Mesenchymal stem cell (in vitro differentiated cells and primary cell): ENCODE measurements at regions not wholly inside any gene's neighbourhood (a gene's known extent, or its start where the extent isn't known, plus 50 kb on each side); places are given as distances from the start of the nearest gene placed in this dataset.

Source experiments
- DNase-seq: peaks from one replicate; pipeline ENCODE4 v3.0.0-alpha.2; 2013
- H2AFZ ChIP-seq: one replicate; pipeline ENCODE4 v1.6.1; 2013; ENCODE audit warnings: low read depth, mild to moderate bottlenecking, control low read depth, inconsistent platforms, low read length, moderate library complexity
- H2AK5ac ChIP-seq: 2 replicates; pipeline ENCODE4 v1.6.1; 2013; ENCODE audit warnings: low read length, moderate library complexity, mild to moderate bottlenecking, inconsistent platforms; ENCODE audit not compliant: severe bottlenecking
- H2BK120ac ChIP-seq: one replicate; pipeline ENCODE4 v1.6.1; 2013; ENCODE audit warnings: low read depth, mild to moderate bottlenecking, inconsistent platforms, low read length, moderate library complexity
- H2BK12ac ChIP-seq, 2 experiments: one replicate each; pipeline ENCODE4 v1.6.1; 2013; ENCODE audit warnings: inconsistent platforms in 2 of 2, low read length in 2 of 2, mild to moderate bottlenecking in 2 of 2, moderate library complexity in 2 of 2, control low read depth in 1 of 2
- H2BK15ac ChIP-seq: one replicate; pipeline ENCODE4 v1.6.1; 2013; ENCODE audit warnings: mild to moderate bottlenecking, low read depth, inconsistent platforms; ENCODE audit not compliant: poor library complexity, severe bottlenecking
- H2BK5ac ChIP-seq: 2 replicates; pipeline ENCODE4 v1.6.1; 2013; ENCODE audit warnings: low read depth, mild to moderate bottlenecking, low read length, control low read depth, inconsistent platforms; ENCODE audit not compliant: poor library complexity, severe bottlenecking
- H3K14ac ChIP-seq, 2 experiments: one replicate each; pipeline ENCODE4 v1.6.1; 2013; ENCODE audit warnings: inconsistent platforms in 2 of 2, low read length in 2 of 2, control low read depth in 1 of 2, mild to moderate bottlenecking in 1 of 2, moderate library complexity in 1 of 2
- H3K18ac ChIP-seq, 2 experiments: one replicate each; pipeline ENCODE4 v1.6.1; 2013; ENCODE audit warnings: inconsistent platforms in 2 of 2, low read length in 2 of 2, control low read depth in 1 of 2, low read depth in 1 of 2, mild to moderate bottlenecking in 1 of 2
- H3K23ac ChIP-seq, 2 experiments: one replicate each; pipeline ENCODE4 v1.6.1; 2013; ENCODE audit warnings: inconsistent platforms in 2 of 2, low read length in 2 of 2, mild to moderate bottlenecking in 2 of 2, moderate library complexity in 2 of 2, control low read depth in 1 of 2
- H3K27ac ChIP-seq: 2 replicates; pipeline ENCODE4 v1.5.1; 2013; ENCODE audit warnings: mild to moderate bottlenecking, moderate library complexity, low read length, control low read depth, inconsistent platforms; ENCODE audit not compliant: poor library complexity, severe bottlenecking
- H3K27me3 ChIP-seq, 2 experiments: 2 replicates each; pipeline versions ENCODE4 v1.6.1 to v1.7.0; 2013; ENCODE audit warnings: low read length in 2 of 2, mild to moderate bottlenecking in 2 of 2, moderate library complexity in 2 of 2, control low read depth in 1 of 2, inconsistent platforms in 1 of 2; ENCODE audit not compliant: control insufficient read depth in 1 of 2, insufficient read depth in 1 of 2
- H3K36me3 ChIP-seq, 2 experiments: 2 replicates each; pipeline versions ENCODE4 v1.6.1 to v1.7.0; 2013; ENCODE audit warnings: low read length in 2 of 2, control low read depth in 1 of 2, inconsistent platforms in 1 of 2, low read depth in 1 of 2, mild to moderate bottlenecking in 1 of 2; ENCODE audit not compliant: insufficient read depth in 2 of 2, control insufficient read depth in 1 of 2
- H3K4ac ChIP-seq, 2 experiments: one replicate each; pipeline ENCODE4 v1.6.1; 2013; ENCODE audit warnings: inconsistent platforms in 2 of 2, low read length in 2 of 2, mild to moderate bottlenecking in 2 of 2, moderate library complexity in 2 of 2, control low read depth in 1 of 2, low read depth in 1 of 2
- H3K4me1 ChIP-seq: 2 replicates; pipeline ENCODE4 v1.6.1; 2013; ENCODE audit warnings: low read depth, low read length, control low read depth; ENCODE audit not compliant: control insufficient read depth, insufficient read depth
- H3K4me2 ChIP-seq: 2 replicates; pipeline ENCODE4 v1.6.1; 2013; ENCODE audit warnings: low read length, mild to moderate bottlenecking, inconsistent platforms; ENCODE audit not compliant: poor library complexity, severe bottlenecking
- H3K4me3 ChIP-seq, 2 experiments: 2 replicates each; pipeline versions ENCODE4 v1.5.1 to v1.7.0; 2013; ENCODE audit warnings: low read length in 2 of 2, mild to moderate bottlenecking in 2 of 2, control low read depth in 1 of 2, low read depth in 1 of 2; ENCODE audit not compliant: insufficient read depth in 1 of 2
- H3K79me1 ChIP-seq: replicated peaks from 2 replicates; pipeline ENCODE4 v1.6.1; 2013; ENCODE audit warnings: mild to moderate bottlenecking, control low read depth, low read length, inconsistent platforms; ENCODE audit not compliant: poor library complexity, severe bottlenecking
- H3K9ac ChIP-seq: 2 replicates; pipeline ENCODE4 v1.7.0; 2013; ENCODE audit warnings: mild to moderate bottlenecking, low read length, moderate library complexity
- H3K9me3 ChIP-seq: 2 replicates; pipeline ENCODE4 v1.7.0; 2013; ENCODE audit warnings: mild to moderate bottlenecking, low read length; ENCODE audit not compliant: control insufficient read depth
- H4K8ac ChIP-seq: one replicate; pipeline ENCODE4 v1.6.1; 2013; ENCODE audit warnings: inconsistent platforms, mild to moderate bottlenecking, low read length, moderate library complexity
- H4K91ac ChIP-seq: one replicate; pipeline ENCODE4 v1.6.1; 2013; ENCODE audit warnings: mild to moderate bottlenecking, low read length, inconsistent platforms
- WGBS: methylation state at CpG from one replicate; pipeline ENCODE4 v1.1.7; 2013; ENCODE audit warnings: mixed read lengths; 5-methylcytosine and 5-hydroxymethylcytosine counted together

DNA sequence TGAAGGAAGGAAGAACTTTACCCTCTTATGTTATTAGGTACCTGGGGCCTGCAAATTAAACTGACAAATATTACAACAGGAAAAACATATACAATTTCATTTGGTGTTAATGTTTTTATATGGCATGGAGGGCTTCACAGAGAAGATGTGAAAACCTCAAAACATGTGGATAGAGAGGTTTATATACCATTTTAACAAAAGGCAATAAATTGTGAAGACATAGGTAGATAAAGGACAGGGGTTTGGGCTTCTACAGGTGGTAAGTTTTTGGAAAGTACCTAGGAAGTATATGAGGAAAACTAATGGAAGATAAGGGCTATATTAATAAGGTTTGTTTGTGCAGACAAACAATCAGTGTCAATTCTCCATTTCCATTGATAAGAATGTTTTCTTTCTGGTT, 95.1 kb upstream of the ATF7IP start:
- Histone ChIP-seq H2BK12ac (no peak overlapping the region), H3K27me3 (no peaks in the 10 kb centered on the region), H3K9ac (no peak overlapping the region), H3K9me3 (peaks cover 6% of the 10 kb centered on the region), H3K14ac (no peak overlapping the region), H3K4me2 (no peak overlapping the region), H2BK15ac (no peak overlapping the region), H3K4me1 (no peaks in the 10 kb centered on the region), H3K4ac (no peak overlapping the region), H3K18ac (no peak overlapping the region), H2BK120ac (no peak overlapping the region), H2AK5ac (no peak overlapping the region), H3K36me3 (no peaks in the 10 kb centered on the region), H3K23ac (no peak overlapping the region), H2BK5ac (no peak overlapping the region), H3K4me3 (no peak overlapping the region), H3K79me1 (no peaks in the 10 kb centered on the region), H2AFZ (no peak overlapping the region), H4K91ac (no peak overlapping the region), H3K27ac (no peak overlapping the region), H4K8ac (no peak overlapping the region)
- no peak for DNase-seq

DNA sequence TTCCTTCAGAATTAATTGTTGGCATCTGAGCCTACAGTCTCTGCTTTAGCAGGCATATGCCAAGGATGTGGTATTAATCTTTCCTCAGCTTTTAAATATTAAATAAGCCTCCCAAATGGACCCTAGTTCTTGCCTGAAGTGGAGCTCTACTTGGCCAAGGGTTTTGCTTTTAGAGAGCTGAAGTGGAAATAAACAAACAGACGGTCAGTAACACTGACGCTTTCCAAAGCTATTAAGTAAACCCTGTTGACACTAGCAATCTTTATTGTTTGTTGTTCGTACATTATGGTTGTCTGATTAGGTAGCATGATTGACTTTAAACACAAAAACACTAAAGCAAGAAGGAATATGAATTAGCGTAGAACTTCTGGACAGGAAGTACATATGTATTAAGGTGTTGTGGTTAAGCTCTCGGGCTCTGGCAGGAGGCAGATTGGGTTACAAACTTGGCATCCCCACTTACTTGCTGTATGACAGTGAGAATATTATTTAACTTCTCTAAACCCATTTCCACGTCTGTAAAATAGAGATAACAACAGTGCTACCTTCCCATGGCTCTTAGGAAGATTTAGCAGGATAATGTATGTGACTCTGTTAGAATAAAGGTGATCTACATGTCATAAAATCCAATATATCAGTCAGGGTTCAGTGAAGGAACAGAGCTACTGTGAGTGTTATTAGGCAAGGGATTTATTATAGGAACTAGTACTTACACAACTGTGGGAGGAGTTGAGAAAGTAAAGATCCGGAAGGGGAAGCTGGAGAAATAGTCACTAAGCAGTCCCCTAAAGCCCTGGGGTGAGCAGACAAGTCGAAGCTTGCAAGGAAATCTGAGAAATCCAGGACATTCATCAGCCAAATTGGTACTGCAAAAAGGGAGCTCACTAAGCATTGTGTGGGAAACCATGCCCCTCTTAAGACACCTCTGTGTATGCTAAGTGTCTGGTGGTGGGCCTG, 92.2 kb upstream of the ATF7IP start:
- no peak overlapping the region for H3K9ac ChIP-seq
- no peaks in the 10 kb centered on the region for H3K4me1 ChIP-seq
- no peaks in the 10 kb centered on the region for H3K79me1 ChIP-seq
- H3K36me3 ChIP-seq = no peaks in the 10 kb centered on the region
- 44% methylated on average over 5 of the region's 8 CpGs for WGBS
- H4K91ac ChIP-seq = no peak overlapping the region
- H3K4ac ChIP-seq = no peak overlapping the region
- no peak overlapping the region for H3K4me3 ChIP-seq
- no peak overlapping the region for H2BK120ac ChIP-seq
- H4K8ac ChIP-seq = peak overlapping the region; percentile 19
- H3K27ac ChIP-seq = no peak overlapping the region
- H2AFZ ChIP-seq = no peak overlapping the region
- DNase-seq = peak; percentile 29
- H3K23ac ChIP-seq = no peak overlapping the region
- no peak overlapping the region for H3K14ac ChIP-seq
- no peak overlapping the region for H2AK5ac ChIP-seq
- no peak overlapping the region for H3K18ac ChIP-seq
- no peak overlapping the region for H3K4me2 ChIP-seq
- peaks cover 7% of the 10 kb centered on the region for H3K9me3 ChIP-seq
- H2BK12ac ChIP-seq = no peak overlapping the region
- H2BK15ac ChIP-seq = no peak overlapping the region
- H3K27me3 ChIP-seq = no peaks in the 10 kb centered on the region
- H2BK5ac ChIP-seq = no peak overlapping the region

GRCh38 chr12:14273913-14274311, 91.6 kb upstream of the ATF7IP start:
- no peak overlapping the region for H4K91ac ChIP-seq
- H3K14ac ChIP-seq = no peak overlapping the region
- H2BK15ac ChIP-seq = no peak overlapping the region
- no peak overlapping the region for H2AK5ac ChIP-seq
- no peak overlapping the region for H3K4me2 ChIP-seq
- H2BK5ac ChIP-seq = no peak overlapping the region
- H4K8ac ChIP-seq = peak overlapping the region; percentile 19
- no peak overlapping the region for H3K4me3 ChIP-seq
- peaks cover 8% of the 10 kb centered on the region for H3K9me3 ChIP-seq
- H3K79me1 ChIP-seq = no peaks in the 10 kb centered on the region
- H3K18ac ChIP-seq = no peak overlapping the region
- no peak overlapping the region for H2BK120ac ChIP-seq
- H3K9ac ChIP-seq = no peak overlapping the region
- DNase-seq = peak; percentile 28
- no peak overlapping the region for H2AFZ ChIP-seq
- H3K4ac ChIP-seq = no peak overlapping the region
- no peaks in the 10 kb centered on the region for H3K36me3 ChIP-seq
- H3K27ac ChIP-seq = no peak overlapping the region
- WGBS = 90% methylated on average over 6 of the region's 6 CpGs
- H2BK12ac ChIP-seq = no peak overlapping the region
- H3K4me1 ChIP-seq = no peaks in the 10 kb centered on the region
- no peak overlapping the region for H3K23ac ChIP-seq
- no peaks in the 10 kb centered on the region for H3K27me3 ChIP-seq

- H3K9ac ChIP-seq = no peak overlapping the region
- H3K4me2 ChIP-seq = no peak overlapping the region
- no peak overlapping the region for H2AFZ ChIP-seq
- no peak overlapping the region for H3K4ac ChIP-seq
- DNase-seq = no peak
- H3K18ac ChIP-seq = no peak overlapping the region
- H4K91ac ChIP-seq = no peak overlapping the region
- no peaks in the 10 kb centered on the region for H3K4me1 ChIP-seq
- no peak overlapping the region for H2BK120ac ChIP-seq
- no peaks in the 10 kb centered on the region for H3K36me3 ChIP-seq
- no peak overlapping the region for H2AK5ac ChIP-seq
- H3K27ac ChIP-seq = no peak overlapping the region
- H3K27me3 ChIP-seq = no peaks in the 10 kb centered on the region
- H2BK15ac ChIP-seq = no peak overlapping the region
- no peak overlapping the region for H3K14ac ChIP-seq
- H3K23ac ChIP-seq = no peak overlapping the region
- WGBS = no CpG with 5 or more reads among the region's 1 CpG
- peaks cover 7% of the 10 kb centered on the region for H3K9me3 ChIP-seq
- H3K4me3 ChIP-seq = no peak overlapping the region
- H4K8ac ChIP-seq = no peak overlapping the region
- H2BK5ac ChIP-seq = no peak overlapping the region
- H2BK12ac ChIP-seq = no peak overlapping the region
- H3K79me1 ChIP-seq = no peaks in the 10 kb centered on the region
Measured at GRCh38 chr12:14275111-14275510, 90.4 kb upstream of the ATF7IP start.
